Sigmoid colon (tissue), 4 donors: ENCODE measurements at regions not wholly inside any gene's neighbourhood (a gene's known extent, or its start where the extent isn't known, plus 50 kb on each side); places are given as distances from the start of the nearest gene placed in this dataset.

Experiments
- EP300 ChIP-seq, 4 donors: sonication (generic); formaldehyde crosslinking; IDR thresholded peaks; one replicate each; pipeline ENCODE4 v1.6.1; 2017; ENCODE audit warnings: antibody characterized with exemption in 4 of 4
- POLR2A ChIP-seq, 2 donors: fragments of 450-650 bp; IDR thresholded peaks; one replicate each; pipeline ENCODE4 v1.6.1; 2016; ENCODE audit warnings: antibody characterized with exemption in 2 of 2, mild to moderate bottlenecking in 2 of 2, moderate library complexity in 2 of 2
- TF ChIP-seq, protein P1 (sequence below), 4 experiments: fragments of 450-650 bp in 3 of 4; fragments of 200-600 bp in 1 of 4; IDR thresholded peaks; one replicate each; pipeline ENCODE4 v1.5.1; 2016 to 2019; ENCODE audit warnings: antibody characterized with exemption in 4 of 4, mild to moderate bottlenecking in 3 of 4, moderate library complexity in 2 of 4

- TF ChIP-seq, protein P1, sequence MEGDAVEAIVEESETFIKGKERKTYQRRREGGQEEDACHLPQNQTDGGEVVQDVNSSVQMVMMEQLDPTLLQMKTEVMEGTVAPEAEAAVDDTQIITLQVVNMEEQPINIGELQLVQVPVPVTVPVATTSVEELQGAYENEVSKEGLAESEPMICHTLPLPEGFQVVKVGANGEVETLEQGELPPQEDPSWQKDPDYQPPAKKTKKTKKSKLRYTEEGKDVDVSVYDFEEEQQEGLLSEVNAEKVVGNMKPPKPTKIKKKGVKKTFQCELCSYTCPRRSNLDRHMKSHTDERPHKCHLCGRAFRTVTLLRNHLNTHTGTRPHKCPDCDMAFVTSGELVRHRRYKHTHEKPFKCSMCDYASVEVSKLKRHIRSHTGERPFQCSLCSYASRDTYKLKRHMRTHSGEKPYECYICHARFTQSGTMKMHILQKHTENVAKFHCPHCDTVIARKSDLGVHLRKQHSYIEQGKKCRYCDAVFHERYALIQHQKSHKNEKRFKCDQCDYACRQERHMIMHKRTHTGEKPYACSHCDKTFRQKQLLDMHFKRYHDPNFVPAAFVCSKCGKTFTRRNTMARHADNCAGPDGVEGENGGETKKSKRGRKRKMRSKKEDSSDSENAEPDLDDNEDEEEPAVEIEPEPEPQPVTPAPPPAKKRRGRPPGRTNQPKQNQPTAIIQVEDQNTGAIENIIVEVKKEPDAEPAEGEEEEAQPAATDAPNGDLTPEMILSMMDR (IDR thresholded peaks at IDR 0.05) = no peak
- no peak for TF ChIP-seq POLR2A (IDR thresholded peaks at IDR 0.05)
- no peak for TF ChIP-seq EP300 (IDR thresholded peaks at IDR 0.05)
These were observed 390.0 kb downstream of the TNS3 start for GRCh38 chr7:47191876-47192291.
